ENCODE measurements at regions not wholly inside any gene's neighbourhood (a gene's known extent, or its start where the extent isn't known, plus 50 kb on each side); places are given as distances from the start of the nearest gene placed in this dataset.

DNA sequence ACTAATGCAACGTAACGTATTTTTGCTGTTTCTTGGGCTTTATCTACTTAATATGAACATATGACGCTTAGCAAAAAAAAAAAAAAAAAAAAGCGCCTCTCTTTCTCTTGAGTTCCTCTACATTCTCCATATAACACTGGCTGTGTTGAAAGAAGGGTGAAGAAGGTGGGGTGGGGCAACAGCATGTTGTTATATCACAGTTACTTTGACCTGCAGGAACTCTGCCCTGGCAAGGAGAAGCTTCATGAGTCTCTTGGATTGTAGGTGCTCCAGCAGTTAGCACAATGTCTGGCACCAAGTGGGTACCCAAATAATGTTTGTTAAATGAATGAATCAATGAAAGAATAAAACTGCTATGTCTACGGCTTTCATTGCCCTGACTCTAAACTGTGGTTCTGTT lies 162.6 kb downstream of the ATG4C start:
- H3K4me1 ChIP-seq (ENCODE audit: insufficient read depth, low read length, poor library complexity, severe bottlenecking): no peaks in the 10 kb centered on the region
- no peaks in the 10 kb centered on the region for H3K79me2 ChIP-seq (ENCODE audit: insufficient read depth, low read depth, low read length)
- no TSS peak for BruUV-seq (replicated peaks)
- TF ChIP-seq, protein P1, sequence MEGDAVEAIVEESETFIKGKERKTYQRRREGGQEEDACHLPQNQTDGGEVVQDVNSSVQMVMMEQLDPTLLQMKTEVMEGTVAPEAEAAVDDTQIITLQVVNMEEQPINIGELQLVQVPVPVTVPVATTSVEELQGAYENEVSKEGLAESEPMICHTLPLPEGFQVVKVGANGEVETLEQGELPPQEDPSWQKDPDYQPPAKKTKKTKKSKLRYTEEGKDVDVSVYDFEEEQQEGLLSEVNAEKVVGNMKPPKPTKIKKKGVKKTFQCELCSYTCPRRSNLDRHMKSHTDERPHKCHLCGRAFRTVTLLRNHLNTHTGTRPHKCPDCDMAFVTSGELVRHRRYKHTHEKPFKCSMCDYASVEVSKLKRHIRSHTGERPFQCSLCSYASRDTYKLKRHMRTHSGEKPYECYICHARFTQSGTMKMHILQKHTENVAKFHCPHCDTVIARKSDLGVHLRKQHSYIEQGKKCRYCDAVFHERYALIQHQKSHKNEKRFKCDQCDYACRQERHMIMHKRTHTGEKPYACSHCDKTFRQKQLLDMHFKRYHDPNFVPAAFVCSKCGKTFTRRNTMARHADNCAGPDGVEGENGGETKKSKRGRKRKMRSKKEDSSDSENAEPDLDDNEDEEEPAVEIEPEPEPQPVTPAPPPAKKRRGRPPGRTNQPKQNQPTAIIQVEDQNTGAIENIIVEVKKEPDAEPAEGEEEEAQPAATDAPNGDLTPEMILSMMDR (conservative IDR thresholded peaks at IDR 0.05; ENCODE audit: low read length): no peak
- no peak for TF ChIP-seq EZH2phosphoT487 (IDR thresholded peaks at IDR 0.05; ENCODE audit: borderline replicate concordance, low read depth, low read length)
- intact Hi-C loops (cut with micrococcal nuclease; ENCODE audit: unreplicated experiment): no loop called here
- H2AFZ ChIP-seq (ENCODE audit: low read length): no peak overlapping the region
- H3K27ac ChIP-seq (ENCODE audit: low read depth, low read length, poor library complexity, severe bottlenecking): no peak overlapping the region
- no peaks in the 10 kb centered on the region for H3K9me3 ChIP-seq (ENCODE audit: low read length)
- ChIA-PET POLR2A (interaction anchor here (0.7 kb wide), 2 partner anchors 249 to 523 kb away, joined by 3 to 4 read pairs; no protein-coding TSS in a partner anchor), CTCF (ENCODE audit: unreplicated experiment) (no interaction called here)
- DNase-seq (ENCODE audit: low spot score): no peak
- no peaks in the 10 kb centered on the region for H4K20me1 ChIP-seq (ENCODE audit: insufficient read depth, low read length)
- H3K4me3 ChIP-seq (ENCODE audit: low read depth, low read length, poor library complexity, severe bottlenecking): no peak overlapping the region
- H3K36me3 ChIP-seq (ENCODE audit: insufficient read depth, low read length): no peaks in the 10 kb centered on the region
- no peaks in the 10 kb centered on the region for H3K9me2 ChIP-seq (ENCODE audit: insufficient read depth, low read length)
- no peak overlapping the region for H3K4me2 ChIP-seq (ENCODE audit: low read length)

DNA sequence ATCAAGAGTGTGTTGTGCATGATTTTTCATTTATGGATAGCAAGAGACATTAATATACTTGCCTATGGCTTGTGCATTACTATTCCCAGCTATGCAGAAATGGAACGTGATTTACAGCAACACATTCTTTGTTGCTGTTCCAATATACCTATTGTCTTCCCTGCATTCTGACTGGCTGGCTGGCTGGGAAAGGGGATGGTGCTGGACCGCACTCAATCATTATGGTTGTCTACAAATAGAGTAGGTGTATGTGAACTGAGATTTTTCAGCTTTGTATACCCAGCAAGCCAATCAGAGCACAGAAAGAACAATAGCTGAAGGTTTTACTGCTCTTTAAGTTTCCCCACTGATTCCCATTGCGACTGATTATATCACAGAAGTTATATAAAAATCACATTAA lies 167.5 kb downstream of the ATG4C start:
- no peak for DNase-seq (ENCODE audit: low spot score)
- BruUV-seq (replicated peaks): no TSS peak

DNA sequence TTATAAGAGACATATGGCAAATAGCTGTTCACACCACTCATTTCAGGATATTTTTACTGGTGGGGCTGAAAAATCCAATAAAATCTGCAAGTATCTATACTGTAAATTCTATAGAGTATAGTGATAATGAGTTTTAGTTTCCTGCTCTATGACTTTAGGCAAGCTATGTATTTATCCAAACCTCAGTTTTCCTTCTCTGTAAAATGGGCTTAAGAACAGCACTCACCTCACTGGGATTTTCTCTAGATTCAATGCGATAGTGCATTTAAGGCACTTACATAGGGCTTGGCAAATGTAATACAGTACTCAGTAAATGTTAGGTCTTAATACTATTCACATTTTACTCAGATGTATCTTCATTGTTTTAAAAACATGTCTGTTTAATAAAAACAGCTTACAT lies 168.7 kb downstream of the ATG4C start:
- Histone ChIP-seq H3K36me3 (ENCODE audit: insufficient read depth, low read length) (no peaks in the 10 kb centered on the region), H3K9me3 (ENCODE audit: low read length) (no peaks in the 10 kb centered on the region), H3K79me2 (ENCODE audit: insufficient read depth, low read depth, low read length) (no peaks in the 10 kb centered on the region), H3K9me2 (ENCODE audit: insufficient read depth, low read length) (no peaks in the 10 kb centered on the region), H3K4me2 (ENCODE audit: low read length) (no peak overlapping the region), H3K27ac (ENCODE audit: low read depth, low read length, poor library complexity, severe bottlenecking) (no peak overlapping the region), H4K20me1 (ENCODE audit: insufficient read depth, low read length) (no peaks in the 10 kb centered on the region), H2AFZ (ENCODE audit: low read length) (no peak overlapping the region), H3K4me1 (ENCODE audit: insufficient read depth, low read length, poor library complexity, severe bottlenecking) (no peaks in the 10 kb centered on the region), H3K4me3 (ENCODE audit: low read depth, low read length, poor library complexity, severe bottlenecking) (no peak overlapping the region)
- intact Hi-C loops (cut with micrococcal nuclease; ENCODE audit: unreplicated experiment): no loop called here
- no peak for TF ChIP-seq EZH2phosphoT487 (IDR thresholded peaks at IDR 0.05; ENCODE audit: borderline replicate concordance, low read depth, low read length)
- TF ChIP-seq, protein P1 (conservative IDR thresholded peaks at IDR 0.05; ENCODE audit: low read length): no peak
- no TSS peak for BruUV-seq (replicated peaks)
- POLR2A ChIA-PET: no interaction called here
- DNase-seq (ENCODE audit: low spot score): no peak
- CTCF ChIA-PET (ENCODE audit: unreplicated experiment): no interaction called here

More for the DNA sequence above, 167.5 kb downstream of the ATG4C start:
- no peaks in the 10 kb centered on the region for H4K20me1 ChIP-seq (ENCODE audit: insufficient read depth, low read length)
- H3K79me2 ChIP-seq (ENCODE audit: insufficient read depth, low read depth, low read length): no peaks in the 10 kb centered on the region
- H3K9me3 ChIP-seq (ENCODE audit: low read length): no peaks in the 10 kb centered on the region
- H3K4me2 ChIP-seq (ENCODE audit: low read length): no peak overlapping the region
- ChIA-PET CTCF (ENCODE audit: unreplicated experiment) (no interaction called here), POLR2A (interaction anchor here (0.6 kb wide), 1 partner anchor 673 kb away, joined by 4 read pairs; no protein-coding TSS in a partner anchor)
- TF ChIP-seq, protein P1 (conservative IDR thresholded peaks at IDR 0.05; ENCODE audit: low read length): no peak
- TF ChIP-seq EZH2phosphoT487 (IDR thresholded peaks at IDR 0.05; ENCODE audit: borderline replicate concordance, low read depth, low read length): no peak
- H3K9me2 ChIP-seq (ENCODE audit: insufficient read depth, low read length): no peaks in the 10 kb centered on the region
- H3K4me1 ChIP-seq (ENCODE audit: insufficient read depth, low read length, poor library complexity, severe bottlenecking): no peaks in the 10 kb centered on the region
- intact Hi-C loops (cut with micrococcal nuclease; ENCODE audit: unreplicated experiment): no loop called here
- H3K4me3 ChIP-seq (ENCODE audit: low read depth, low read length, poor library complexity, severe bottlenecking): no peak overlapping the region
- H2AFZ ChIP-seq (ENCODE audit: low read length): no peak overlapping the region
- H3K27ac ChIP-seq (ENCODE audit: low read depth, low read length, poor library complexity, severe bottlenecking): no peak overlapping the region
- H3K36me3 ChIP-seq (ENCODE audit: insufficient read depth, low read length): no peaks in the 10 kb centered on the region

All from OCI-LY7 (cell line).